Endothelial cell of umbilical vein (primary cell): ENCODE measurements at regions not wholly inside any gene's neighbourhood (a gene's known extent, or its start where the extent isn't known, plus 50 kb on each side); places are given as distances from the start of the nearest gene placed in this dataset.

Experiments used
- BruUV-seq: library from RNA; stranded (reverse); fragments of 400-500 nt; replicated peaks from 2 replicates; lab custom pipeline; 2021; lab: Mats Ljungman, UMichigan
- CTCF ChIA-PET: fragments of 300-600, 350-600 bp; sonication (Branson Sonifier 250); formaldehyde crosslinking; loops from one replicate; lab custom pipeline; 2021; ENCODE audit warnings: antibody characterized with exemption, inconsistent platforms; lab: Charles Lee
- POLR2A ChIA-PET: fragments of 300-600, 350-600 bp; sonication (Branson Sonifier 250); formaldehyde crosslinking; loops from one replicate; lab custom pipeline; 2021; ENCODE audit warnings: antibody characterized with exemption, inconsistent platforms; lab: Charles Lee
- DNase-seq: peaks from one replicate; pipeline ENCODE4 v3.0.0-alpha.2; 2011; ENCODE audit warnings: low read depth, low spot score
- FAIRE-seq: peaks from 2 replicates; lab custom pipeline; 2011; peaks lifted over from hg19 to GRCh38; lab: Jason Lieb, UNC
- H2AFZ ChIP-seq: 2 replicates; pipeline ENCODE4 v1.6.0; 2012; ENCODE audit warnings: low read depth, low read length, control low read depth, inconsistent platforms
- H3K27ac ChIP-seq: 2 replicates; pipeline ENCODE4 v1.5.1; 2011; ENCODE audit warnings: low read depth, mild to moderate bottlenecking, control low read depth, low read length, moderate library complexity; ENCODE audit not compliant: insufficient read depth
- H3K27me3 ChIP-seq, 2 experiments: 2 replicates each; pipeline versions ENCODE4 v1.6.0 to v1.6.1; 2011; ENCODE audit warnings: low read length in 2 of 2, mixed read lengths in 1 of 2; ENCODE audit not compliant: control insufficient read depth in 2 of 2, insufficient read depth in 2 of 2
- H3K36me3 ChIP-seq, 2 experiments: 2 replicates in 1 of 2; 3 replicates in 1 of 2; pipeline ENCODE4 v1.5.1; 2011; ENCODE audit warnings: low read length in 2 of 2, mild to moderate bottlenecking in 1 of 2, moderate library complexity in 1 of 2; ENCODE audit not compliant: control insufficient read depth in 2 of 2, insufficient read depth in 2 of 2; ENCODE audit errors: extremely low read depth in 1 of 2
- H3K4me1 ChIP-seq: 3 replicates; pipeline ENCODE4 v1.5.1; 2011; ENCODE audit warnings: mild to moderate bottlenecking, low read length; ENCODE audit not compliant: control insufficient read depth, insufficient read depth; ENCODE audit errors: extremely low read depth
- H3K4me2 ChIP-seq: 2 replicates; pipeline ENCODE4 v1.6.1; 2011; ENCODE audit warnings: low read length, control low read depth, mixed read lengths; ENCODE audit not compliant: insufficient read depth
- H3K4me3 ChIP-seq, 3 experiments: fragments of 200-600 bp in 1 of 3; sonication (generic), shearing (Covaris generic) in 1 of 3; replicated peaks in 1 of 3; 2 replicates each; pipeline ENCODE4 v1.5.1; 2011 to 2016; ENCODE audit warnings: control low read depth in 3 of 3, low read length in 3 of 3, mild to moderate bottlenecking in 2 of 3, inconsistent platforms in 1 of 3, low read depth in 1 of 3, moderate library complexity in 1 of 3; ENCODE audit not compliant: insufficient read depth in 1 of 3
- H3K79me2 ChIP-seq: 2 replicates; pipeline ENCODE4 v1.6.0; 2012; ENCODE audit warnings: low read length, inconsistent platforms; ENCODE audit not compliant: control insufficient read depth, insufficient read depth
- H3K9ac ChIP-seq: replicated peaks from 2 replicates; pipeline ENCODE3; 2011; ENCODE audit warnings: low read length, control low read depth; ENCODE audit not compliant: insufficient read depth; ENCODE audit errors: extremely low read depth
- H3K9me1 ChIP-seq: replicated peaks from 3 replicates; pipeline ENCODE4 v1.6.0; 2011; ENCODE audit warnings: mild to moderate bottlenecking, low read length; ENCODE audit not compliant: control insufficient read depth, insufficient read depth; ENCODE audit errors: extremely low read depth
- H3K9me3 ChIP-seq: replicated peaks from 2 replicates; pipeline ENCODE4 v1.5.1; 2012; ENCODE audit warnings: low read length, inconsistent platforms; ENCODE audit not compliant: control insufficient read depth, insufficient read depth
- H4K20me1 ChIP-seq: replicated peaks from 2 replicates; pipeline ENCODE3; 2011; ENCODE audit warnings: mild to moderate bottlenecking, low read length; ENCODE audit not compliant: control insufficient read depth, insufficient read depth; ENCODE audit errors: extremely low read depth
- EZH2 ChIP-seq: IDR thresholded peaks from 2 replicates; pipeline ENCODE4 v1.6.1; 2012; ENCODE audit warnings: borderline replicate concordance, low read depth, mild to moderate bottlenecking, moderate library complexity, low read length, inconsistent platforms; ENCODE audit not compliant: severe bottlenecking
- FOS ChIP-seq: IDR thresholded peaks from 2 replicates; pipeline ENCODE4 v1.6.1; 2011; ENCODE audit warnings: mild to moderate bottlenecking, low read length, moderate library complexity, borderline replicate concordance; ENCODE audit not compliant: insufficient read depth
- GATA2 ChIP-seq: IDR thresholded peaks from 2 replicates; pipeline ENCODE4 v1.7.0; 2011; ENCODE audit warnings: low read depth, mild to moderate bottlenecking, moderate library complexity, mixed read lengths, low read length; ENCODE audit not compliant: insufficient read length, insufficient read depth
- JUN ChIP-seq: IDR thresholded peaks from 2 replicates; pipeline ENCODE4 v1.6.1; 2011; ENCODE audit warnings: borderline replicate concordance, low read depth; ENCODE audit not compliant: insufficient read length, insufficient read depth
- POLR2A ChIP-seq: IDR thresholded peaks from 2 replicates; pipeline ENCODE4 v1.6.1; 2012; ENCODE audit warnings: low read depth, mild to moderate bottlenecking, control low read depth, low read length
- dilution Hi-C: fragments of 300-500 bp; cut with MboI; formaldehyde crosslinking; loops from one replicate; pipeline ENCODE4 v1.15.0; 2019; ENCODE audit warnings: low sequenced_read_pairs; ENCODE audit not compliant: extremely low pct_ligation_motif_present
- intact Hi-C: fragments of 100-400 bp; cut with micrococcal nuclease; formaldehyde crosslinking; loops from one replicate; pipeline ENCODE4 v1.10.0; 2022
- TF ChIP-seq, protein P1 (sequence below), 2 donors: IDR thresholded peaks; 1 replicate in 1 of 2; 2 replicates in 1 of 2; pipeline ENCODE4 v1.5.1; 2011; ENCODE audit warnings: low read length in 2 of 2, mild to moderate bottlenecking in 2 of 2, moderate library complexity in 2 of 2, control low read depth in 1 of 2, inconsistent platforms in 1 of 2, low read depth in 1 of 2; ENCODE audit not compliant: insufficient read depth in 1 of 2; ENCODE audit errors: extremely low read depth in 1 of 2
- TF ChIP-seq, protein P2 (sequence below): IDR thresholded peaks from 2 replicates; pipeline ENCODE4 v1.6.1; 2011; ENCODE audit not compliant: insufficient read depth, insufficient read length

GRCh38 chr4:157973297-157973696 is 199.5 kb downstream of the GASK1B start:
- no peak for FAIRE-seq
- CTCF ChIA-PET: interaction anchor here (2.5 kb wide), 1 partner anchor 1498 kb away, joined by 15 read pairs; no protein-coding TSS in a partner anchor
- intact Hi-C loops: loop anchor here (10.0 kb wide), 1 partner anchor 658 kb away; no protein-coding TSS in a partner anchor

More at GRCh38 chr4:157973297-157973696, 199.5 kb downstream of the GASK1B start:
- no peak overlapping the region for H2AFZ ChIP-seq
- DNase-seq: no peak
- H3K79me2 ChIP-seq: no peaks in the 10 kb centered on the region
- no peaks in the 10 kb centered on the region for H4K20me1 ChIP-seq
- H3K36me3 ChIP-seq: no peaks in the 10 kb centered on the region
- H3K9ac ChIP-seq: no peak overlapping the region
- no peak overlapping the region for H3K4me2 ChIP-seq
- POLR2A ChIA-PET: no interaction called here
- dilution Hi-C loops: no loop called here
- H3K4me1 ChIP-seq: peaks cover 9% of the 10 kb centered on the region
- TF ChIP-seq, protein P1, sequence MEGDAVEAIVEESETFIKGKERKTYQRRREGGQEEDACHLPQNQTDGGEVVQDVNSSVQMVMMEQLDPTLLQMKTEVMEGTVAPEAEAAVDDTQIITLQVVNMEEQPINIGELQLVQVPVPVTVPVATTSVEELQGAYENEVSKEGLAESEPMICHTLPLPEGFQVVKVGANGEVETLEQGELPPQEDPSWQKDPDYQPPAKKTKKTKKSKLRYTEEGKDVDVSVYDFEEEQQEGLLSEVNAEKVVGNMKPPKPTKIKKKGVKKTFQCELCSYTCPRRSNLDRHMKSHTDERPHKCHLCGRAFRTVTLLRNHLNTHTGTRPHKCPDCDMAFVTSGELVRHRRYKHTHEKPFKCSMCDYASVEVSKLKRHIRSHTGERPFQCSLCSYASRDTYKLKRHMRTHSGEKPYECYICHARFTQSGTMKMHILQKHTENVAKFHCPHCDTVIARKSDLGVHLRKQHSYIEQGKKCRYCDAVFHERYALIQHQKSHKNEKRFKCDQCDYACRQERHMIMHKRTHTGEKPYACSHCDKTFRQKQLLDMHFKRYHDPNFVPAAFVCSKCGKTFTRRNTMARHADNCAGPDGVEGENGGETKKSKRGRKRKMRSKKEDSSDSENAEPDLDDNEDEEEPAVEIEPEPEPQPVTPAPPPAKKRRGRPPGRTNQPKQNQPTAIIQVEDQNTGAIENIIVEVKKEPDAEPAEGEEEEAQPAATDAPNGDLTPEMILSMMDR (IDR thresholded peaks at IDR 0.05; ENCODE audit: extremely low read depth in 1 of 2, insufficient read depth in 1 of 2, low read depth in 1 of 2, low read length in 2 of 2): no peak
- TF ChIP-seq POLR2A: no peak
- no peak for TF ChIP-seq JUN
- no peak for TF ChIP-seq FOS
- no peak for TF ChIP-seq GATA2
- TF ChIP-seq EZH2: no peak
- TF ChIP-seq, protein P2, sequence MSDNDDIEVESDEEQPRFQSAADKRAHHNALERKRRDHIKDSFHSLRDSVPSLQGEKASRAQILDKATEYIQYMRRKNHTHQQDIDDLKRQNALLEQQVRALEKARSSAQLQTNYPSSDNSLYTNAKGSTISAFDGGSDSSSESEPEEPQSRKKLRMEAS: no peak
- no peaks in the 10 kb centered on the region for H3K9me1 ChIP-seq
- no peaks in the 10 kb centered on the region for H3K27me3 ChIP-seq
- no peaks in the 10 kb centered on the region for H3K9me3 ChIP-seq
- no TSS peak for BruUV-seq
- H3K27ac ChIP-seq: no peak overlapping the region
- H3K4me3 ChIP-seq: no peak overlapping the region
